GM23338 (cell line): ENCODE measurements at regions not wholly inside any gene's neighbourhood (a gene's known extent, or its start where the extent isn't known, plus 50 kb on each side); places are given as distances from the start of the nearest gene placed in this dataset.

ENCODE experiments used
- CREB1 ChIP-seq: fragments of 250-450 bp; sonication (Bioruptor Pico); IDR thresholded peaks from 2 replicates; pipeline ENCODE4 v1.5.0; 2020; ENCODE audit warnings: low read depth, mild to moderate bottlenecking, moderate library complexity
- CTCF ChIP-seq, 2 experiments: fragments of 200-600 bp in 1 of 2; sonication (generic) in 1 of 2; conservative IDR thresholded peaks; 2 replicates each; pipeline versions ENCODE4 v1.5.1 to v1.6.1; 2016 to 2017; ENCODE audit warnings: antibody characterized with exemption in 2 of 2, low read depth in 2 of 2, mild to moderate bottlenecking in 2 of 2, moderate library complexity in 1 of 2
- ETS1 ChIP-seq: IDR thresholded peaks from 2 replicates; pipeline ENCODE4 v1.6.1; 2016; ENCODE audit warnings: antibody characterized with exemption
- EZH2 ChIP-seq: fragments of 200-600 bp; sonication (generic); IDR thresholded peaks from one replicate; pipeline ENCODE4 v1.8.0; 2017; ENCODE audit warnings: antibody characterized with exemption, mild to moderate bottlenecking, low read depth; ENCODE audit not compliant: unreplicated experiment
- EZH2phosphoT487 ChIP-seq: fragments of 200-600 bp; sonication (generic); IDR thresholded peaks from one replicate; pipeline ENCODE4 v1.8.1; 2018; ENCODE audit warnings: antibody characterized with exemption; ENCODE audit not compliant: unreplicated experiment
- JUNB ChIP-seq: IDR thresholded peaks from one replicate; pipeline ENCODE4 v1.6.1; 2016; ENCODE audit warnings: antibody characterized with exemption; ENCODE audit not compliant: unreplicated experiment
- NANOG ChIP-seq: IDR thresholded peaks from 2 replicates; pipeline ENCODE4 v1.6.1; 2016; ENCODE audit warnings: antibody characterized with exemption, borderline replicate concordance
- POLR2AphosphoS5 ChIP-seq: IDR thresholded peaks from 2 replicates; pipeline ENCODE4 v1.6.1; 2016; ENCODE audit warnings: antibody characterized with exemption, low read depth
- STAT1 ChIP-seq: IDR thresholded peaks from one replicate; pipeline ENCODE4 v1.6.1; 2016; ENCODE audit warnings: antibody characterized with exemption; ENCODE audit not compliant: unreplicated experiment
- ZNF114 ChIP-seq: fragments of 250-450 bp; sonication (Bioruptor Pico); IDR thresholded peaks from 2 replicates; pipeline ENCODE4 v1.5.0; 2020; ENCODE audit warnings: mild to moderate bottlenecking, moderate library complexity
- ZNF331 ChIP-seq: fragments of 250-450 bp; sonication (Bioruptor Pico); IDR thresholded peaks from 2 replicates; pipeline ENCODE4 v1.5.0; 2020; ENCODE audit warnings: low read depth, mild to moderate bottlenecking, moderate library complexity
- ZNF462 ChIP-seq: fragments of 250-450 bp; sonication (Bioruptor Pico); IDR thresholded peaks from 2 replicates; pipeline ENCODE4 v1.5.0; 2020; ENCODE audit warnings: mild to moderate bottlenecking, moderate library complexity
- TF ChIP-seq, protein P1 (sequence below): IDR thresholded peaks from one replicate; pipeline ENCODE4 v1.6.1; 2018; ENCODE audit warnings: antibody characterized with exemption; ENCODE audit not compliant: unreplicated experiment

- no peak for TF ChIP-seq EZH2
- no peak for TF ChIP-seq POLR2AphosphoS5
- TF ChIP-seq CTCF (conservative IDR thresholded peaks at IDR 0.05; ENCODE audit: low read depth in 2 of 2) = no peak
- TF ChIP-seq ZNF331 (CRISPR knock-in tag) = no peak
- TF ChIP-seq, protein P1, sequence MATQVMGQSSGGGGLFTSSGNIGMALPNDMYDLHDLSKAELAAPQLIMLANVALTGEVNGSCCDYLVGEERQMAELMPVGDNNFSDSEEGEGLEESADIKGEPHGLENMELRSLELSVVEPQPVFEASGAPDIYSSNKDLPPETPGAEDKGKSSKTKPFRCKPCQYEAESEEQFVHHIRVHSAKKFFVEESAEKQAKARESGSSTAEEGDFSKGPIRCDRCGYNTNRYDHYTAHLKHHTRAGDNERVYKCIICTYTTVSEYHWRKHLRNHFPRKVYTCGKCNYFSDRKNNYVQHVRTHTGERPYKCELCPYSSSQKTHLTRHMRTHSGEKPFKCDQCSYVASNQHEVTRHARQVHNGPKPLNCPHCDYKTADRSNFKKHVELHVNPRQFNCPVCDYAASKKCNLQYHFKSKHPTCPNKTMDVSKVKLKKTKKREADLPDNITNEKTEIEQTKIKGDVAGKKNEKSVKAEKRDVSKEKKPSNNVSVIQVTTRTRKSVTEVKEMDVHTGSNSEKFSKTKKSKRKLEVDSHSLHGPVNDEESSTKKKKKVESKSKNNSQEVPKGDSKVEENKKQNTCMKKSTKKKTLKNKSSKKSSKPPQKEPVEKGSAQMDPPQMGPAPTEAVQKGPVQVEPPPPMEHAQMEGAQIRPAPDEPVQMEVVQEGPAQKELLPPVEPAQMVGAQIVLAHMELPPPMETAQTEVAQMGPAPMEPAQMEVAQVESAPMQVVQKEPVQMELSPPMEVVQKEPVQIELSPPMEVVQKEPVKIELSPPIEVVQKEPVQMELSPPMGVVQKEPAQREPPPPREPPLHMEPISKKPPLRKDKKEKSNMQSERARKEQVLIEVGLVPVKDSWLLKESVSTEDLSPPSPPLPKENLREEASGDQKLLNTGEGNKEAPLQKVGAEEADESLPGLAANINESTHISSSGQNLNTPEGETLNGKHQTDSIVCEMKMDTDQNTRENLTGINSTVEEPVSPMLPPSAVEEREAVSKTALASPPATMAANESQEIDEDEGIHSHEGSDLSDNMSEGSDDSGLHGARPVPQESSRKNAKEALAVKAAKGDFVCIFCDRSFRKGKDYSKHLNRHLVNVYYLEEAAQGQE = no peak
- TF ChIP-seq JUNB = no peak
- TF ChIP-seq CREB1 (CRISPR knock-in tag) = no peak
- no peak for TF ChIP-seq EZH2phosphoT487
- TF ChIP-seq STAT1 = no peak
- no peak for TF ChIP-seq ZNF114 (CRISPR knock-in tag)
- TF ChIP-seq ZNF462 = no peak
- no peak for TF ChIP-seq ETS1
- TF ChIP-seq NANOG = no peak
Observed at GRCh38 chr5:167160388-167160787, 1131.1 kb upstream of the WWC1 start.
